ENCODE measurements at regions not wholly inside any gene's neighbourhood (a gene's known extent, or its start where the extent isn't known, plus 50 kb on each side); places are given as distances from the start of the nearest gene placed in this dataset.

- no peak overlapping the region for H3K4me3 ChIP-seq (ENCODE audit: low read depth, low read length)
- DNase-seq (ENCODE audit: low read depth): no peak
- no peak for TF ChIP-seq CTCF (IDR thresholded peaks at IDR 0.05; ENCODE audit: low read depth, low read length, missing control alignments)
- in situ Hi-C loops (cut with HindIII; ENCODE audit: low sequenced_read_pairs): no loop called here
These were observed 953.4 kb upstream of the NDST4 start for GRCh38 chr4:116066711-116067245.

DNA sequence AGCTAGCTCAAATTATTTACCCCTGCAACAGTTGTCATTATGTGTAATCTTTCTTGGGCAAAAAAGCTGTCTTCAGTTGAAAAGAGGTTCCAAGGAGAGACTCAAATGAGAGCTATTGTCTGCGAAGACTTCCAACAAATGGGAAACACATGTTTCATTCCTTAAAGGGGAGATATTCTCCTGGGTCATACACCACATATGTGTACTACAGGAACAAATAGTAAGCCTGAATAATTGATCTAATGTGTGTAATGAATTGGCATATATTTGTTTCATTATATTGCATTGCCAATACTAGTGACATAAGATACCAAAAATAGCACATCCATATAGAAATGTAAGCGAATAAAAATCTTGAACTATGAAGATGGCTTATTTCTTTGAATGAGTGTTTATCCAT lies 950.9 kb upstream of the NDST4 start:
- no peak for DNase-seq (ENCODE audit: low read depth)
- in situ Hi-C loops (cut with HindIII; ENCODE audit: low sequenced_read_pairs): no loop called here
- no peak for TF ChIP-seq CTCF (IDR thresholded peaks at IDR 0.05; ENCODE audit: low read depth, low read length, missing control alignments)
- no peak overlapping the region for H3K4me3 ChIP-seq (ENCODE audit: low read depth, low read length)

DNA sequence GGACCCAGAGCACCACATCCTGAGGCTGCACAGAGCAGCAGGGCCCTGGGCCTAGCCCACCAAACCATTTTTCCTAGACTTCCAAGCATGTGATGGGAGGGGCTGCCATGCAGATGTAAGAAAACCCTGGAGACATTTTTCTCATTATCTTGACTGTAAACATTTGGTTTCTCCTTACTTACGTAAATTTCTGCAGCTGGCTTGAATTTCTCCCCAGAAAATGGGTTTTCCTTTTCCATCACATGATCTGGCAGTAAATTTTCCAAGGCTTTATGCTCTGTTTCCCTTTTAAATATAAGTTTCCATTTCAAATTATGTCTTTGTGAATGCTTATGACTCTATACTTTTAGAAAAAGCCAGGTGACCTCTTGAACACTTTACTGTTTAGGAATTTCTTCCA lies 945.9 kb upstream of the NDST4 start:
- no peak for TF ChIP-seq CTCF (IDR thresholded peaks at IDR 0.05; ENCODE audit: low read depth, low read length, missing control alignments)
- in situ Hi-C loops (cut with HindIII; ENCODE audit: low sequenced_read_pairs): no loop called here
- DNase-seq (ENCODE audit: low read depth): no peak
- H3K4me3 ChIP-seq (ENCODE audit: low read depth, low read length): no peak overlapping the region

GRCh38 chr4:116058129-116058528 lies 944.7 kb upstream of the NDST4 start:
- no peak for DNase-seq (ENCODE audit: low read depth)
- TF ChIP-seq CTCF (IDR thresholded peaks at IDR 0.05; ENCODE audit: low read depth, low read length, missing control alignments): no peak
- in situ Hi-C loops (cut with HindIII; ENCODE audit: low sequenced_read_pairs): no loop called here
- no peak overlapping the region for H3K4me3 ChIP-seq (ENCODE audit: low read depth, low read length)

DNA sequence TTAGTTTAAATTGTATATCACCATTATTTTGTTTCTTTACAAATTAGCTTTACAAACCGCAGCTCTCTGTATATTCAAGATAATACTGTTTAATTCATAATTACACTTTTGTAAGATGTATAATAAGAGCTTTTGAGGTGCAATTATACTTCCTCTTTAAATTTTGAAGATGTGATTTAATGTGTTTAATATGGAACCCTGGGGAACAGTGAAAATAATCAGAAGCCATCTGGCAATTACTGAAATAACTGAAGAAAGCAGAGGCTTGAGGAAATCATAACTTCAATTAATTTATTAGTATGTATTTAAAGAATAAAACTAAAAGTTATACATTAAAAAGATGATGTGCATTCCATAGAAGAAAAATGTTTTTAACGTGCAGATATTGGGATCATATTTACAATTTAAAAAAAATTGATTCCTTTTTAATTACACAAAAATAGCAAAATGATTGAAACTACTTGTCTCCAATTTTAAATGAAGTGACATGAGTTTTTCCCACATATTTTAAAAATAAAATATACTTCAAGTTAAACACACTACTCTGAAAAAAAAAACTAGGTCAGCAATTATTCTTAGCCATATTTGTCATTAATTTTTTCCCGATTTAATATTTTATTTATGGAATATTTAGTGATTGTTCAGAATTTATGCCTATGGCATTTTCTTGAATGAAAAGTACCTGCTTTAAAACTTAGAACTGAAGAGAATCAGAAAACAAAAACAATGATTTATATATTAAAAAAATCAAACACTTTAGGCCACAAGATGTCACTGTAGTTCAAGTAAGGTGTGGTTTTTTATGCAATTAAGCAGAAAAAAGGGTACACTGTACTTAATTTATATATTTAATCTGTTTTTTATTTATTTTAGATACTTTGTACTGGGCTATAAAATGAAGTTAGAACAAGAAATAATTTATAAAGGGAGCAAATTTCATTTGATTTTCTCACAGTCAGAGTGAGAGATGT lies 942.7 kb upstream of the NDST4 start:
- in situ Hi-C loops (cut with HindIII; ENCODE audit: low sequenced_read_pairs): no loop called here
- H3K4me3 ChIP-seq (ENCODE audit: low read depth, low read length): no peak overlapping the region
- DNase-seq (ENCODE audit: low read depth): no peak
- TF ChIP-seq CTCF (IDR thresholded peaks at IDR 0.05; ENCODE audit: low read depth, low read length, missing control alignments): no peak

DNA sequence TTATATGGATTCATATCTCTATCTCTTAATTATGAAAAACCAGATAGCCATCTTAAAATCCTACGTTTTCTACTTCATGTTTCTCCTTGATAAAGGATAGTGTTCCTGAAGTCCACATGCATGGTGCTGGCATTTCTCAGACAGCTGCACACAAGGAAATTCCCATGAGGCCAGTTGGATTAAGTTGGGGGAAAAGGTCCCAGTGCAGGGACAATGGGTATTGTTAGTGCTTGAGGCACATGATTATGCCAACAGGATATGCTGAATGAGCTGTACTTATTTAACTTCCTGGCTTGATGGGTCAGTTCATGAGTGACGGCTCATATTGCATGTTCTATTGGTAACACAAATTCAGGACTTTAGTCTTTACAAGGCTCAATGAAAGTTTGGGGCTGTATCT lies 913.9 kb upstream of the NDST4 start:
- TF ChIP-seq CTCF (IDR thresholded peaks at IDR 0.05; ENCODE audit: low read depth, low read length, missing control alignments): no peak
- in situ Hi-C loops (cut with HindIII; ENCODE audit: low sequenced_read_pairs): no loop called here
- DNase-seq (ENCODE audit: low read depth): no peak
- H3K4me3 ChIP-seq (ENCODE audit: low read depth, low read length): no peak overlapping the region
